Body of pancreas (tissue), 4 donors: ENCODE measurements at regions not wholly inside any gene's neighbourhood (a gene's known extent, or its start where the extent isn't known, plus 50 kb on each side); places are given as distances from the start of the nearest gene placed in this dataset.

Experiments
- ATAC-seq: fragments of 150-250 bp; one replicate; pipeline ENCODE4 v1.9.1; 2016
- DNase-seq, 4 donors: peaks; one replicate each; pipeline ENCODE4 v3.0.0-alpha.2; 2019
- H3K27ac ChIP-seq, 4 donors: fragments of 200-600 bp; sonication (generic); 1 replicate in 3 of 4; 2 replicates in 1 of 4; pipeline versions ENCODE4 v1.5.1 to v1.6.1; 2016 to 2019; ENCODE audit warnings: mild to moderate bottlenecking in 1 of 4, mixed read lengths in 1 of 4, moderate library complexity in 1 of 4
- H3K27me3 ChIP-seq, 2 donors: fragments of 200-600 bp; sonication (generic); one replicate each; pipeline ENCODE4 v1.6.0; 2016; ENCODE audit warnings: mild to moderate bottlenecking in 1 of 2
- H3K36me3 ChIP-seq, 2 donors: fragments of 200-600 bp; sonication (generic); replicated peaks in 1 of 2; 2 replicates each; pipeline ENCODE4 v1.5.1; 2016; ENCODE audit warnings: low read depth in 2 of 2; ENCODE audit not compliant: insufficient read depth in 1 of 2
- H3K4me1 ChIP-seq: fragments of 200-600 bp; sonication (generic); one replicate; pipeline ENCODE4 v1.6.0; 2016
- H3K4me3 ChIP-seq, 2 donors: fragments of 200-600 bp; sonication (generic); 1 replicate in 1 of 2; 2 replicates in 1 of 2; pipeline ENCODE4 v1.5.1; 2016 to 2019
- H3K9me3 ChIP-seq, 3 donors: fragments of 200-600 bp; sonication (generic); 1 replicate in 2 of 3; 2 replicates in 1 of 3; pipeline ENCODE4 v1.5.1; 2016
- POLR2A ChIP-seq, 3 donors: fragments of 450-650 bp; IDR thresholded peaks; one replicate each; pipeline ENCODE4 v1.6.1; 2016; ENCODE audit warnings: antibody characterized with exemption in 3 of 3, mild to moderate bottlenecking in 2 of 3
- WGBS, 2 donors: methylation state at CpG; one replicate each; pipeline ENCODE4 v1.1.5; 2017; 5-methylcytosine and 5-hydroxymethylcytosine counted together
- intact Hi-C: fragments of 100-400 bp; cut with DNase I; formaldehyde crosslinking; loops from one replicate; pipeline ENCODE4 v1.15.1; 2023
- TF ChIP-seq, protein P1 (sequence below), 7 experiments: fragments of 450-650 bp in 4 of 7; fragments of 200-600 bp in 3 of 7; sonication (generic) in 3 of 7; IDR thresholded peaks; one replicate each; pipeline ENCODE4 v1.5.1; 2016 to 2019; ENCODE audit warnings: antibody characterized with exemption in 7 of 7

DNA sequence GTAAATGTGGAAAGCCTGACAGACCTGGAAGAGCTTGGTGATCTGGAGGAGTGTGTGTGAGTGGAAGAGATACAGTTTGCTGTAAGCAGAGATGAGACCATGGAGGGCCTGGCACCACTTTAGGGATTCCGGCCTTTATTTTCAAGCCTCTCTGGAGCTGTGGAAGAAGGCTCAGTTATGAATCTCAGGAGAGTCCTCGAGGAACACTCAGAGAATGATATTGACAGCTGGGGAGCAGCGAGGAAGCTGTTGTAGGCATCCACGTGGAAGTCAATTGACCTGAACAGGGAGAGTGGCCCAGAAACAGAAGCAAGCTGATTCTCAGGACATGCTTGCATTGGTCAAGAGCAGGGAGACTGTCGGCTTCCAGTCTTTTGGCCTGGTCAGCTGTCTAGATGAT lies 108.4 kb upstream of the FOXQ1 start:
- Histone ChIP-seq H3K27ac (no peak overlapping the region), H3K4me1 (no peaks in the 10 kb centered on the region), H3K27me3 (no peaks in the 10 kb centered on the region), H3K36me3 (no peaks in the 10 kb centered on the region), H3K9me3 (no peaks in the 10 kb centered on the region), H3K4me3 (no peak overlapping the region)
- no peak for DNase-seq
- intact Hi-C loops = no loop called here
- ATAC-seq = no peak
- 64 to 75% methylated on average over 5 of the region's 5 CpGs for WGBS, 2 donors
- TF ChIP-seq, protein P1, sequence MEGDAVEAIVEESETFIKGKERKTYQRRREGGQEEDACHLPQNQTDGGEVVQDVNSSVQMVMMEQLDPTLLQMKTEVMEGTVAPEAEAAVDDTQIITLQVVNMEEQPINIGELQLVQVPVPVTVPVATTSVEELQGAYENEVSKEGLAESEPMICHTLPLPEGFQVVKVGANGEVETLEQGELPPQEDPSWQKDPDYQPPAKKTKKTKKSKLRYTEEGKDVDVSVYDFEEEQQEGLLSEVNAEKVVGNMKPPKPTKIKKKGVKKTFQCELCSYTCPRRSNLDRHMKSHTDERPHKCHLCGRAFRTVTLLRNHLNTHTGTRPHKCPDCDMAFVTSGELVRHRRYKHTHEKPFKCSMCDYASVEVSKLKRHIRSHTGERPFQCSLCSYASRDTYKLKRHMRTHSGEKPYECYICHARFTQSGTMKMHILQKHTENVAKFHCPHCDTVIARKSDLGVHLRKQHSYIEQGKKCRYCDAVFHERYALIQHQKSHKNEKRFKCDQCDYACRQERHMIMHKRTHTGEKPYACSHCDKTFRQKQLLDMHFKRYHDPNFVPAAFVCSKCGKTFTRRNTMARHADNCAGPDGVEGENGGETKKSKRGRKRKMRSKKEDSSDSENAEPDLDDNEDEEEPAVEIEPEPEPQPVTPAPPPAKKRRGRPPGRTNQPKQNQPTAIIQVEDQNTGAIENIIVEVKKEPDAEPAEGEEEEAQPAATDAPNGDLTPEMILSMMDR (IDR thresholded peaks at IDR 0.05) = no peak

DNA sequence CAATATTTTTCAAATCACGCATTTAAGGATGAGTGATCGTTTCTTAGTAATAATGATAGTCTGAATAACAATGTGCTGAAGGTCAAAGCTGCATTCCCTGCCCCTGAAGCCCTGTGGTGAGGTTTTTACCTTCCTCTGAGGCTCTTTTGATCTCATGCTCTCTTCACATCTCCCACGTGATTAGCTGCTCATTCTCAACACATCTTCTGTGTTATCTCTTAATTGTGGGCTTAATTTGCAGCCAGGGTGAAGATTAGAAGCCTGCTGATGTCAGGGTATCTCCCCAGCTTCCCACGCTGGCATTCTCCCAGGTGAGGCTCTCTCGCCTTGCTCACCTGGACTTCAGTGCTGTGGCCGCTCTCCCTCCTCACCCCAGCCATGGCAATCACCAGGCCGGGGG lies 109.7 kb upstream of the FOXQ1 start:
- intact Hi-C loops = no loop called here
- Histone ChIP-seq H3K27me3 (no peaks in the 10 kb centered on the region), H3K9me3 (no peaks in the 10 kb centered on the region), H3K27ac (no peak overlapping the region), H3K4me3 (no peak overlapping the region), H3K36me3 (no peaks in the 10 kb centered on the region), H3K4me1 (no peaks in the 10 kb centered on the region)
- WGBS, 2 donors = 74 to 78% methylated on average over 7 of the region's 7 CpGs
- no peak for DNase-seq
- no peak for ATAC-seq
- TF ChIP-seq, protein P1 (IDR thresholded peaks at IDR 0.05) = no peak
- TF ChIP-seq POLR2A (IDR thresholded peaks at IDR 0.05) = no peak

DNA sequence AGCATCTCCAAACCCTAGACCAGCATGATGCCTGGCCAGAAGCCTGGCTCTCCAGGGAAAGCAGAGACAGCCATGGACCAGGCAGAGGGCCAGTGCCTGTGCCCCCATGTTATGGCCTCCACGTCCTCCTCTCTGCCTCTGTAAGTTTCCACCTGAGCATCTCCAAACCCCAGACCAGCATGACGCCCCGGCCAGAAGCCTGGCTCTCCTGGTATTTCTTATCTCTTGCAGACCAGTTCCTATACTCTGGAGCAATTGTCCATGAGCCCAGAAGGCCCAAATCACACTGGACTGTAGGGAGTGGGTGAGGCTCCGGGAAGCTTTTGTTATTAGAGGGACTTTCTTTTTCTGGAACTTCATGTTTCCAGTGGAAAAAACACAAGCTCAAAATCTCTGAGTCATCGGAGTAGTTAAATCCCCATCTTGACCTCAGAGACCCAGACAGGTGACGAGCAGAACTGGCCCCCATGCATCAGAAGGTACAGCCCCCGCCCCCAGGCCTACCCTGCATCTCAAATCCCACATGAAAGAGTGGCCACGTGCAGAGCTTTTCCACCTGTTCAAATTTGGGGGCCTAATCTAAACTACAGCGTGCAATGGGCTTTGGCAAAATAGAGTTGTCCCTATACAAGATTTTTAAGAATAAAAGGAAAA lies 110.2 kb upstream of the FOXQ1 start:
- Histone ChIP-seq H3K9me3 (no peaks in the 10 kb centered on the region), H3K27me3 (no peaks in the 10 kb centered on the region), H3K27ac (no peak overlapping the region), H3K36me3 (no peaks in the 10 kb centered on the region), H3K4me3 (no peak overlapping the region), H3K4me1 (no peaks in the 10 kb centered on the region)
- ATAC-seq (no peak), DNase-seq (no peak)
- TF ChIP-seq, protein P1 (IDR thresholded peaks at IDR 0.05) = no peak
- TF ChIP-seq POLR2A (IDR thresholded peaks at IDR 0.05) = no peak
- intact Hi-C loops = no loop called here
- WGBS, 2 donors = 83% methylated on average over 9 of the region's 9 CpGs

DNA sequence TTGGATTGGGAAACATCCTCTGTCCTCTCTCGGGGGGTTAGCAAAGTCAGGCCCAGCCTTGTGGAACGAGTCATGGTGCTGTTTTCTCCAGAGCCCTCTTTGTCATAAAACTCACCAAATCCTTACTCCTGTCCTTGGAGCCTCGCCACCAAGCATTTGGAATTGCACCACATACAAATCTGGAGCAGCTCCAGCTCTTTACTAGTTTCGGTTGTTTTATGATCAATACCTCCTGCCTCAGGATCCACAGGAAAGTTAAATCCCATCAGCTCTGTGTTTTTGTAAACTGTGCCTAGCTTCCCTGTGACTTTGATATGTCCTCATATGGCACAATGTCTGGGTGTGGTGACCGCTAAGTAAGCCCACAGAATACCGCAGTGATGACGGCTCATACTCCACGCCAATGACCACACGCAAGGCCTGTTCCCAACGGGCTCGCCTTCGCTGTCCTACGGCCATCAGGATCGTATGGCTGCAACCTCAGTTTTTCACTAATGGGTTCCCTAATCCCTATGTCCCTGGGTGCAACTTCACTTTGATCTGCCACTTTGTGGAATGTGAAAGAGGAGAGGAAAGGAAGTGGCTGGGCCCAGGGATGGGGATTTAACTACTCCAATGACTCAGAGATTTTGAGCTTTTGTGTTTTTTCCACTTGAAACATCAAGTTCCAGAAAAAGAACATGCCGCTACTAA lies 111.3 kb upstream of the FOXQ1 start:
- Histone ChIP-seq H3K4me1 (no peaks in the 10 kb centered on the region), H3K4me3 (no peak overlapping the region), H3K36me3 (no peaks in the 10 kb centered on the region), H3K27me3 (no peaks in the 10 kb centered on the region), H3K9me3 (no peaks in the 10 kb centered on the region), H3K27ac (no peak overlapping the region)
- TF ChIP-seq, protein P1 (IDR thresholded peaks at IDR 0.05) = no peak
- intact Hi-C loops = no loop called here
- no peak for ATAC-seq
- WGBS, 2 donors = 78 to 86% methylated on average over 15 of the region's 15 CpGs
- no peak for DNase-seq

DNA sequence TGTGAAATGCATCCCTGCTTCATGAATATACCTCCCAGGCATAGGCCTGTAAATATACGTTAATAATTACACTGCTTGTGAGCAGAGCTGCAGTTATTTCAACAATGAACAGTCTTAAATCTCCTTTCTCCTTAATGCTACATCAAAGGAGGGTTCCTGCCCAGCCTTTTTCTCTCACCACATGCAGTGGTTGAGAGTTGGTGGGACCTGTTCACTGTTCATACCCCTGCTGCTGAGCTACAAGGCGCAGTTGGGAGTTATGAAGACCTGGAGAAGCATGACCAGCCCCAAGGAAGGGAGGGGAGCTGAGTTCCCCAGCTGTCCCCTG lies 111.9 kb upstream of the FOXQ1 start:
- DNase-seq (no peak), ATAC-seq (no peak)
- Histone ChIP-seq H3K27me3 (no peaks in the 10 kb centered on the region), H3K27ac (no peak overlapping the region), H3K4me3 (no peak overlapping the region), H3K36me3 (no peaks in the 10 kb centered on the region), H3K4me1 (no peaks in the 10 kb centered on the region), H3K9me3 (no peaks in the 10 kb centered on the region)
- 74 to 86% methylated on average over 2 of the region's 2 CpGs for WGBS, 2 donors
- intact Hi-C loops = no loop called here
- TF ChIP-seq POLR2A (IDR thresholded peaks at IDR 0.05) = no peak
- TF ChIP-seq, protein P1 (IDR thresholded peaks at IDR 0.05) = no peak
